ENCODE measurements at regions not wholly inside any gene's neighbourhood (a gene's known extent, or its start where the extent isn't known, plus 50 kb on each side); places are given as distances from the start of the nearest gene placed in this dataset.
A peak's percentile ranks its signal among the peaks of the same experiment; 100 is the strongest.

- H3K36me3 ChIP-seq, result no peaks in the 10 kb centered on the region
- H3K4me1 ChIP-seq (ENCODE audit: control insufficient read depth in 1 of 2, insufficient read depth in 1 of 2, low read depth in 1 of 2, low read length in 1 of 2), result no peaks in the 10 kb centered on the region
- H3K4me3 ChIP-seq (ENCODE audit: low read depth in 1 of 2, low read length in 1 of 2), result no peak overlapping the region
- H3K9me3 ChIP-seq, result no peaks in the 10 kb centered on the region
- no peak overlapping the region for H3K27ac ChIP-seq
- TF ChIP-seq CTCF (IDR thresholded peaks at IDR 0.05), result no peak
- no peaks in the 10 kb centered on the region for H3K27me3 ChIP-seq
Observed at GRCh38 chr7:25297278-25297677, 69.0 kb upstream of the NPVF start.

DNA sequence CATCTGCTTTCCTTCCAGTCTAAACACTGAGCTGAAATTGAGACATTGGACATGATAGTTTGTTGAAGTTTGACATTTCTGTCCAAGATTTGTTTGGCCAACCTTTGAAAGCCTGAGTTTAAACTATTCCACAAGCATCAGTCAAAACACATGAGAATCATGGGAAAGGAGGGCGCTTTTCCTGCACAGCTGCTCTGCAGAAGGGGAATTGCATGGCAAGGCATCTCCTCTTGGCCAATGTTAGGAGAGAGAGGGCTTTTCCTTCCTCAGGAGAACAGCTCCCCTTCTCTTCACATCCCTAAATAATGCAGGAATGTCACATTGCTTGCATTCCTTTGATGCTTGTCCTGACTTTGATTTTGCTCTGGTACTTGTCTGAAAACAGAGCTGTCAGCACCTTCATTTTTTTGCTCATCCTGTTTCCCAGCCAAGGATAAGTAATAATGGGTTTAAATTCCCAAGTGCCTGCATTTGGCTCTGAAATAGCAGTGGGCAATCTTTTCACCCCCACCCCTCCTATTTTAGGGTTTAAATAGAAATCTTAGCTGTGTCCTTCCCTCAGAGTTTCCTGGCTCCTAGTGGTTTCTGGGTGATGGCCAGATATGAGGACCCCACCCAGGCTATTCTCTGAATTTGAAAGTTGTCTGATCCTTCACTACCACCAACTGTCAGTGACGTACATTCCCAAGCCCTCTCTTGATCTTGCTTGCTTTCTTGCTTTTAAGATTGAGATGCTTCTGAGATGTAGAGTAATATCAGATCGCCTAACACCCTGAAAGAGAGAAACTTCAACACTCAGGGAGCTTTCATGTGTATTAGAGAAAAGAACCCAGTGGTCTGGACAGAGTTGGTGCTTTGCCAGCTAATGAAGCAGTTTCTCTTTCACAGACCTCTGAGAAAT, 75.2 kb upstream of the NPVF start:
- no peak overlapping the region for H3K27ac ChIP-seq
- peaks cover 22 to 37% of the 10 kb centered on the region in 2 experiments for H3K4me1 ChIP-seq (ENCODE audit: control insufficient read depth in 1 of 2, insufficient read depth in 1 of 2, low read depth in 1 of 2, low read length in 1 of 2)
- no peaks in the 10 kb centered on the region for H3K36me3 ChIP-seq
- no peaks in the 10 kb centered on the region for H3K9me3 ChIP-seq
- H3K27me3 ChIP-seq, result no peaks in the 10 kb centered on the region
- no peak overlapping the region for H3K4me3 ChIP-seq (ENCODE audit: low read depth in 1 of 2, low read length in 1 of 2)
- TF ChIP-seq CTCF (IDR thresholded peaks at IDR 0.05), result no peak

- H3K4me1 ChIP-seq (ENCODE audit: control insufficient read depth in 1 of 2, insufficient read depth in 1 of 2, low read depth in 1 of 2, low read length in 1 of 2), result peaks cover 22 to 37% of the 10 kb centered on the region in 2 experiments
- H3K36me3 ChIP-seq, result no peaks in the 10 kb centered on the region
- H3K27ac ChIP-seq, result no peak overlapping the region
- H3K27me3 ChIP-seq, result no peaks in the 10 kb centered on the region
- H3K9me3 ChIP-seq, result no peaks in the 10 kb centered on the region
- no peak overlapping the region for H3K4me3 ChIP-seq (ENCODE audit: low read depth in 1 of 2, low read length in 1 of 2)
- no peak for TF ChIP-seq CTCF (IDR thresholded peaks at IDR 0.05)
Observed at GRCh38 chr7:25304691-25305090, 76.4 kb upstream of the NPVF start.

GRCh38 chr7:25305831-25306230, 77.5 kb upstream of the NPVF start:
- Histone ChIP-seq H3K36me3 (no peaks in the 10 kb centered on the region), H3K27me3 (no peaks in the 10 kb centered on the region), H3K4me1 (ENCODE audit: control insufficient read depth in 1 of 2, insufficient read depth in 1 of 2, low read depth in 1 of 2, low read length in 1 of 2) (peaks cover 22 to 37% of the 10 kb centered on the region in 2 experiments), H3K27ac (peak overlapping the region; percentile 31), H3K4me3 (ENCODE audit: low read depth in 1 of 2, low read length in 1 of 2) (no peak overlapping the region), H3K9me3 (no peaks in the 10 kb centered on the region)
- no peak for TF ChIP-seq CTCF (IDR thresholded peaks at IDR 0.05)

DNA sequence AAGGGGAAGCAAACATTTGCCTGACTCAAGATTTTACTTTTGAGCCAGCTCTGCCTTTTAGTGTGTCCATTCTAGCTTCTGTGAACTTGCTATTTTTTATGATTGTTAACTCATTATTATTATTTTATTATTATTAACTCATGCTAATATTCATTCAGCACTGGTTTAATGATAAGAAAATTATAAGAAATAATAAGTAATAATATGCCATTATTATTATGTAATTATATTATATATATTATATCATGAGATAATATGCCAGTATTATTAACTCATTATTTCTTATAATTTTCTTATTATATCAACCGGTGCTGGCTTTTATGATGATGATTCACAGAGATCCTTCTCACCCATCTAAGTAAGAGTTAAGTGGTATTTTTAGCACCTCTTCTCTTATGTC, 79.3 kb upstream of the NPVF start:
- Histone ChIP-seq H3K27ac (no peak overlapping the region), H3K4me1 (ENCODE audit: control insufficient read depth in 1 of 2, insufficient read depth in 1 of 2, low read depth in 1 of 2, low read length in 1 of 2) (peaks cover 22 to 41% of the 10 kb centered on the region in 2 experiments), H3K4me3 (ENCODE audit: low read depth in 1 of 2, low read length in 1 of 2) (no peak overlapping the region), H3K36me3 (no peaks in the 10 kb centered on the region), H3K9me3 (no peaks in the 10 kb centered on the region), H3K27me3 (no peaks in the 10 kb centered on the region)
- no peak for TF ChIP-seq CTCF (IDR thresholded peaks at IDR 0.05)

All from neutrophil (primary cell).